ENCODE measurements at regions not wholly inside any gene's neighbourhood (a gene's known extent, or its start where the extent isn't known, plus 50 kb on each side); places are given as distances from the start of the nearest gene placed in this dataset.
"Not testable (repeated sequence)": the region's sequence is repeated elsewhere in the genome, so short reads cannot be mapped to it uniquely, and the experiment has no call there.

DNA sequence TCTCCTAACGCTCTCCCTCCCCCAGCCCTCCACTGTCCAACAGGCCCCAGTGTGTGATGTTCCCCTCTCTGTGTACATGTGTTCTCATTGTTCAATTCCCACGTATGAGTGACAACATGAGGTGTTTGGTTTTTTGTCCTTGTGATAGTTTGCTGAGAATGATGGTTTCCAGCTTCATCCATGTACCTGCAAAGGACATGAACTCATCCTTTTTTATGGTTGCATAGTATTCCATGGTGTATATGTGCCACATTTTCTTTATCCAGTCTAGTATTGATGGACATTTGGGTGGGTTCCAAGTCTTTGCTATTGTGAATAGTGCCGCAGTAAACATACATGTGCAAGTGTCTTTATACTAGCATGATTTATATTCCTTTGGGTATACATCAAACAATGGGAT, 347.4 kb downstream of the MAGEE1 start:
- H3K36me3 Mint-ChIP-seq (ENCODE audit: low read depth); H3K4me3 Mint-ChIP-seq; H3K9me3 Mint-ChIP-seq; H3K4me1 Mint-ChIP-seq; H3K27me3 Mint-ChIP-seq; DNase-seq; intact Hi-C loops (cut with micrococcal nuclease); ATAC-seq (ENCODE audit: low read depth); POLR2A ChIA-PET; CTCF ChIA-PET; H3K27ac Mint-ChIP-seq: not testable (repeated sequence)

DNA sequence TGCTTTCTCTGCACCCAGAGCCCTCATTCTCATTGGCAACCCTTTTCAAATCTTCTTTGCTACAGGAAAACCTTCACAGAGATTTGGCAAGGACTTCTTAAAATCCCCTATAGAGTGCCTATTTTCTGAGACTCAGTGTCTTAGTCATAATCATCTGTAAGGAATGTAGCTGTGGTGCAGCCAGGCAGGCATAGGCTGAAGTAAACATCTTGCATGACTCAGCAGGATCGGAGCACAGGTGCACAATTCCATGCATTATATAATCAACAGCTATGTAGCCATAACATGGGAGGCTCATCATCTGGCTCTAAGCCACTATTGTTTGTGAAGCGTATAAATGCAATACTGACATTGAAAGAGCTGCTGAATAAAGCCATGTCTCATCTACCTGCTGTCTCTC, 368.8 kb downstream of the MAGEE1 start:
- DNase-seq (no peak), ATAC-seq (ENCODE audit: low read depth) (no peak)
- Mint-ChIP-seq H3K36me3 (ENCODE audit: low read depth) (no peaks in the 10 kb centered on the region), H3K9me3 (no peaks in the 10 kb centered on the region), H3K4me3 (no peak overlapping the region), H3K27ac (no peak overlapping the region), H3K27me3 (no peaks in the 10 kb centered on the region), H3K4me1 (no peaks in the 10 kb centered on the region)
- intact Hi-C loops (cut with micrococcal nuclease): no loop called here
- ChIA-PET POLR2A (no interaction called here), CTCF (no interaction called here)
- no peak for TF ChIP-seq CTCF (IDR thresholded peaks at IDR 0.05)

- no peaks in the 10 kb centered on the region for H3K4me1 Mint-ChIP-seq
- intact Hi-C loops (cut with micrococcal nuclease): no loop called here
- no peak overlapping the region for H3K27ac Mint-ChIP-seq
- H3K9me3 Mint-ChIP-seq: peaks cover 4% of the 10 kb centered on the region
- H3K27me3 Mint-ChIP-seq: no peaks in the 10 kb centered on the region
- no peak overlapping the region for H3K4me3 Mint-ChIP-seq
- TF ChIP-seq CTCF (IDR thresholded peaks at IDR 0.05): no peak
- DNase-seq: no peak
- ATAC-seq (ENCODE audit: low read depth): no peak
- CTCF ChIA-PET: no interaction called here
- POLR2A ChIA-PET: no interaction called here
- no peaks in the 10 kb centered on the region for H3K36me3 Mint-ChIP-seq (ENCODE audit: low read depth)
Observed at GRCh38 chrX:76802708-76803107, 375.2 kb downstream of the MAGEE1 start.

DNA sequence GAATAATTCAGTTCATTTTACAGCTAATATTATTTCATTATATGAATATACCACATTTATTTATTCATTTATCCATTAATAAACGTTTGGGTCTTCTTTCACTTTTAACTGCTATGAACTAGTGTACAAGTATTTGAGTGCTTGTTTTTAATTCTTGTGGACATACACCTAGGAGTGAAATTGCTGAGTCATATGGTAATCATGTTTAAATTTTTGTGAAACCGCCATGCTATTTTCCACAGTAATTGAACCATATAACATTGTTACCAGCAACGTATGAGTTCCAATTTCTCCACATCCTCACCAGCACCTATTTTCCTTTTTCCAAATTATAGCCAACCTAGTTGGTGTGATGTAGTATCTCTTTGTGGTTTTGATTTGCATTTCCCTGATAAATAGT, 388.2 kb downstream of the MAGEE1 start:
- TF ChIP-seq CTCF (IDR thresholded peaks at IDR 0.05): no peak
- intact Hi-C loops (cut with micrococcal nuclease): no loop called here
- H3K9me3 Mint-ChIP-seq: no peaks in the 10 kb centered on the region
- ATAC-seq (ENCODE audit: low read depth): no peak
- CTCF ChIA-PET: no interaction called here
- no peak overlapping the region for H3K4me3 Mint-ChIP-seq
- H3K27me3 Mint-ChIP-seq: no peaks in the 10 kb centered on the region
- H3K4me1 Mint-ChIP-seq: no peaks in the 10 kb centered on the region
- DNase-seq: no peak
- H3K27ac Mint-ChIP-seq: no peak overlapping the region
- POLR2A ChIA-PET: no interaction called here
- H3K36me3 Mint-ChIP-seq (ENCODE audit: low read depth): no peaks in the 10 kb centered on the region

DNA sequence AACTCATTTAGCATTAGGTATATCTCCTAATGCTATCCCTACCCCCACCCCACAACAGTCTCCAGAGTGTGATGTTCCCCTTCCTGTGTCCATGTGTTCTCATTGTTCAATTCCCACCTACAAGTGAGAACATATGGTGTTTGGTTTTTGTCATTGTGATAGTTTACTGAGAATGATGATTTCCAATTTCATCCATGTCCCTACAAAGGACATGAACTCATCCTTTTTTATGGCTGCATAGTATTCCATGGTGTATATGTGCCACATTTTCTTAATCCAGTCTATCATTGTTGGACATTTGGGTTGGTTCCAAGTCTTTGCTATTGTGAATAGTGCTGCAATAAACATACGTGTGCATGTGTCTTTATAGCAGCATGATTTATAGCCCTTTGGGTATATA, 389.8 kb downstream of the MAGEE1 start:
- POLR2A ChIA-PET; ATAC-seq (ENCODE audit: low read depth); DNase-seq; H3K27ac Mint-ChIP-seq; H3K27me3 Mint-ChIP-seq; CTCF ChIA-PET; H3K4me1 Mint-ChIP-seq; H3K36me3 Mint-ChIP-seq (ENCODE audit: low read depth); H3K4me3 Mint-ChIP-seq; intact Hi-C loops (cut with micrococcal nuclease); H3K9me3 Mint-ChIP-seq: not testable (repeated sequence)

DNA sequence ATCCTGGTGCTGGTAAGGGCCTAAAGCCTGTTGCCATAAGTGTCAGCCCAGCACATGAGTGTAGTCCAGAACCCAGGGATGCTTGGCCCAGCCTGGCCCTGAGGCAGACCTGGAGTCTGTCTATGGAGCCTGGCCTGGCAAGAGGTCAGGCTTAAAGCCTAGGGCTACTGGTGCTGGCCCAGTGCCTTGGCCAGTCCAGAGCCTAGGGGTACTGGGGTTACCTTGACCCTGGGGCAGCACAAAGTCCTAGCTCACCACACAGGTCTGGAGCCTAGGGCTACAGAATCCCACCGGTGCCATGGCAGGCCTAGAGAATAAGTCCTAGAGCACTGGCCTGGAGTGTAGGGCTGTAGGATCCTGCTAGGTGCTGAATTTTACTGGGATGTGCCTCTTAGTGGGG, 393.8 kb downstream of the MAGEE1 start:
- H3K27ac Mint-ChIP-seq: no peak overlapping the region
- H3K4me3 Mint-ChIP-seq: no peak overlapping the region
- intact Hi-C loops (cut with micrococcal nuclease): no loop called here
- no peaks in the 10 kb centered on the region for H3K9me3 Mint-ChIP-seq
- no peaks in the 10 kb centered on the region for H3K36me3 Mint-ChIP-seq (ENCODE audit: low read depth)
- no peaks in the 10 kb centered on the region for H3K4me1 Mint-ChIP-seq
- ChIA-PET CTCF (no interaction called here), POLR2A (no interaction called here)
- no peak for TF ChIP-seq CTCF (IDR thresholded peaks at IDR 0.05)
- H3K27me3 Mint-ChIP-seq: no peaks in the 10 kb centered on the region
- DNase-seq (no peak), ATAC-seq (ENCODE audit: low read depth) (no peak)

Data from activated B cell treated with CpG ODN at 0.5 μM for 24 hours (primary cell).